ENCODE measurements at regions not wholly inside any gene's neighbourhood (a gene's known extent, or its start where the extent isn't known, plus 50 kb on each side); places are given as distances from the start of the nearest gene placed in this dataset.

- TF ChIP-seq TAF7 (optimal IDR thresholded peaks at IDR 0.05; ENCODE audit: borderline replicate concordance, low read depth, low read length), result no peak
Observed at GRCh38 chr4:14188214-14188613, 560.7 kb upstream of the BOD1L1 start (continued).

Data from H1 (cell line).